ENCODE measurements at regions not wholly inside any gene's neighbourhood (a gene's known extent, or its start where the extent isn't known, plus 50 kb on each side); places are given as distances from the start of the nearest gene placed in this dataset.

- intact Hi-C loops (cut with micrococcal nuclease) (loop anchor here (5.0 to 10.0 kb wide), 2 partner anchors 167 to 275 kb away; no protein-coding TSS in a partner anchor), dilution Hi-C loops (cut with MboI; ENCODE audit: extremely low pct_ligation_motif_present, low sequenced_read_pairs) (no loop called here)
- Histone ChIP-seq H2AFZ (ENCODE audit: low read depth, low read length) (no peak overlapping the region), H3K9me1 (replicated peaks; ENCODE audit: control insufficient read depth, extremely low read depth, insufficient read depth, low read length) (no peaks in the 10 kb centered on the region), H3K9me3 (replicated peaks; ENCODE audit: control insufficient read depth, insufficient read depth, low read length) (no peaks in the 10 kb centered on the region), H3K79me2 (ENCODE audit: control insufficient read depth, insufficient read depth, low read length) (no peaks in the 10 kb centered on the region), H3K4me2 (ENCODE audit: insufficient read depth, low read length) (no peak overlapping the region), H3K36me3 (ENCODE audit: control insufficient read depth in 2 of 2, extremely low read depth in 1 of 2, insufficient read depth in 2 of 2, low read length in 2 of 2) (no peaks in the 10 kb centered on the region), H3K27ac (ENCODE audit: insufficient read depth, low read depth, low read length) (no peak overlapping the region), H3K4me3 (replicated peaks in 1 of 3; ENCODE audit: insufficient read depth in 1 of 3, low read depth in 1 of 3, low read length in 3 of 3) (no peak overlapping the region), H3K9ac (replicated peaks; ENCODE audit: extremely low read depth, insufficient read depth, low read length) (no peak overlapping the region), H3K4me1 (ENCODE audit: control insufficient read depth, extremely low read depth, insufficient read depth, low read length) (no peaks in the 10 kb centered on the region), H3K27me3 (ENCODE audit: control insufficient read depth in 2 of 2, insufficient read depth in 2 of 2, low read length in 2 of 2) (no peaks in the 10 kb centered on the region), H4K20me1 (replicated peaks; ENCODE audit: control insufficient read depth, extremely low read depth, insufficient read depth, low read length) (no peaks in the 10 kb centered on the region)
- DNase-seq (ENCODE audit: low read depth, low spot score) (no peak), FAIRE-seq (no peak)
- BruUV-seq (replicated peaks): no TSS peak
- POLR2A ChIA-PET: no interaction called here
- CTCF ChIA-PET: interaction anchor here (5.9 kb wide), 1 partner anchor 574 kb away, joined by 109 read pairs; no protein-coding TSS in a partner anchor
- TF ChIP-seq MAX (IDR thresholded peaks at IDR 0.05; ENCODE audit: insufficient read depth, insufficient read length): no peak
- no peak for TF ChIP-seq MYC (IDR thresholded peaks at IDR 0.05; ENCODE audit: low read depth, low read length)
- no peak for TF ChIP-seq FOS (IDR thresholded peaks at IDR 0.05; ENCODE audit: borderline replicate concordance, insufficient read depth, low read length)
- no peak for TF ChIP-seq EZH2 (IDR thresholded peaks at IDR 0.05; ENCODE audit: borderline replicate concordance, low read depth, low read length, severe bottlenecking)
- no peak for TF ChIP-seq JUN (IDR thresholded peaks at IDR 0.05; ENCODE audit: borderline replicate concordance, insufficient read depth, insufficient read length, low read depth)
- TF ChIP-seq POLR2A (IDR thresholded peaks at IDR 0.05; ENCODE audit: low read depth, low read length): no peak
- TF ChIP-seq CTCF (IDR thresholded peaks at IDR 0.05; ENCODE audit: extremely low read depth in 1 of 2, insufficient read depth in 1 of 2, low read depth in 1 of 2, low read length in 2 of 2): no peak
- no peak for TF ChIP-seq GATA2 (IDR thresholded peaks at IDR 0.05; ENCODE audit: insufficient read depth, insufficient read length, low read depth, low read length)
- TF ChIP-seq POLR2AphosphoS5 (IDR thresholded peaks at IDR 0.05; ENCODE audit: insufficient read depth, low read depth, low read length): no peak
These were observed 311.4 kb downstream of the PDCD6IP start for GRCh38 chr3:34109846-34110245.

Measured in endothelial cell of umbilical vein (primary cell).